Calu3 (cell line): ENCODE measurements at regions not wholly inside any gene's neighbourhood (a gene's known extent, or its start where the extent isn't known, plus 50 kb on each side); places are given as distances from the start of the nearest gene placed in this dataset.

Experiments
- BruUV-seq: library from RNA; stranded (reverse); fragments of 400-500 nt; replicated peaks from 2 replicates; lab custom pipeline; 2021; lab: Mats Ljungman, UMichigan
- CTCF ChIA-PET: fragments of 300-600 bp; sonication (Branson Sonifier 250); formaldehyde crosslinking; loops from one replicate; lab custom pipeline; 2022; ENCODE audit warnings: antibody characterized with exemption; lab: Charles Lee
- DNase-seq: peaks from one replicate; pipeline ENCODE4 v3.0.0; 2022
- H3K27ac Mint-ChIP-seq: one replicate; pipeline ENCODE4 v1.8.0; 2022; ENCODE audit warnings: mixed read lengths; ENCODE audit not compliant: unreplicated experiment
- H3K27me3 Mint-ChIP-seq: one replicate; pipeline ENCODE4 v1.8.0; 2022; ENCODE audit warnings: mixed read lengths; ENCODE audit not compliant: unreplicated experiment
- H3K36me3 Mint-ChIP-seq: one replicate; pipeline ENCODE4 v1.8.0; 2022; ENCODE audit warnings: mild to moderate bottlenecking, moderate library complexity, mixed read lengths; ENCODE audit not compliant: insufficient read depth, unreplicated experiment
- H3K4me1 Mint-ChIP-seq: one replicate; pipeline ENCODE4 v1.8.0; 2022; ENCODE audit warnings: mild to moderate bottlenecking, low read depth, mixed read lengths; ENCODE audit not compliant: unreplicated experiment
- H3K4me3 Mint-ChIP-seq: one replicate; pipeline ENCODE4 v1.8.0; 2022; ENCODE audit warnings: mild to moderate bottlenecking, low read depth, moderate library complexity, mixed read lengths; ENCODE audit not compliant: unreplicated experiment
- H3K9me3 Mint-ChIP-seq: one replicate; pipeline ENCODE4 v1.8.0; 2022; ENCODE audit warnings: low read depth, mixed read lengths; ENCODE audit not compliant: unreplicated experiment
- intact Hi-C: fragments of 100-400 bp; cut with micrococcal nuclease; formaldehyde crosslinking; loops from one replicate; pipeline ENCODE4 v1.10.0; 2022; ENCODE audit not compliant: unreplicated experiment
- TF ChIP-seq, protein P1 (sequence below): fragments of 200-600 bp; IDR thresholded peaks from one replicate; pipeline ENCODE4 v1.8.0; 2022; ENCODE audit warnings: antibody characterized with exemption; ENCODE audit not compliant: unreplicated experiment

GRCh38 chr18:66342577-66342976 lies 261.3 kb downstream of the CDH19 start:
- DNase-seq, result peak; percentile 9
- H3K4me3 Mint-ChIP-seq, result no peak overlapping the region
- no peaks in the 10 kb centered on the region for H3K27me3 Mint-ChIP-seq
- TF ChIP-seq, protein P1, sequence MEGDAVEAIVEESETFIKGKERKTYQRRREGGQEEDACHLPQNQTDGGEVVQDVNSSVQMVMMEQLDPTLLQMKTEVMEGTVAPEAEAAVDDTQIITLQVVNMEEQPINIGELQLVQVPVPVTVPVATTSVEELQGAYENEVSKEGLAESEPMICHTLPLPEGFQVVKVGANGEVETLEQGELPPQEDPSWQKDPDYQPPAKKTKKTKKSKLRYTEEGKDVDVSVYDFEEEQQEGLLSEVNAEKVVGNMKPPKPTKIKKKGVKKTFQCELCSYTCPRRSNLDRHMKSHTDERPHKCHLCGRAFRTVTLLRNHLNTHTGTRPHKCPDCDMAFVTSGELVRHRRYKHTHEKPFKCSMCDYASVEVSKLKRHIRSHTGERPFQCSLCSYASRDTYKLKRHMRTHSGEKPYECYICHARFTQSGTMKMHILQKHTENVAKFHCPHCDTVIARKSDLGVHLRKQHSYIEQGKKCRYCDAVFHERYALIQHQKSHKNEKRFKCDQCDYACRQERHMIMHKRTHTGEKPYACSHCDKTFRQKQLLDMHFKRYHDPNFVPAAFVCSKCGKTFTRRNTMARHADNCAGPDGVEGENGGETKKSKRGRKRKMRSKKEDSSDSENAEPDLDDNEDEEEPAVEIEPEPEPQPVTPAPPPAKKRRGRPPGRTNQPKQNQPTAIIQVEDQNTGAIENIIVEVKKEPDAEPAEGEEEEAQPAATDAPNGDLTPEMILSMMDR, result no peak
- H3K4me1 Mint-ChIP-seq, result no peaks in the 10 kb centered on the region
- CTCF ChIA-PET, result interaction anchor here (1.0 kb wide), 1 partner anchor 12 kb away, joined by 3 read pairs; no protein-coding TSS in a partner anchor
- H3K9me3 Mint-ChIP-seq, result no peaks in the 10 kb centered on the region
- H3K36me3 Mint-ChIP-seq, result no peaks in the 10 kb centered on the region
- H3K27ac Mint-ChIP-seq, result no peak overlapping the region
- no TSS peak for BruUV-seq
- intact Hi-C loops, result no loop called here

- TF ChIP-seq, protein P1, result no peak
- CTCF ChIA-PET, result no interaction called here
- BruUV-seq, result no TSS peak
- Mint-ChIP-seq H3K27ac (no peak overlapping the region), H3K4me3 (no peak overlapping the region), H3K4me1 (no peaks in the 10 kb centered on the region), H3K27me3 (no peaks in the 10 kb centered on the region), H3K9me3 (no peaks in the 10 kb centered on the region), H3K36me3 (no peaks in the 10 kb centered on the region)
- intact Hi-C loops, result no loop called here
- no peak for DNase-seq
Measured at GRCh38 chr18:66334534-66334933, 269.4 kb downstream of the CDH19 start.

DNA sequence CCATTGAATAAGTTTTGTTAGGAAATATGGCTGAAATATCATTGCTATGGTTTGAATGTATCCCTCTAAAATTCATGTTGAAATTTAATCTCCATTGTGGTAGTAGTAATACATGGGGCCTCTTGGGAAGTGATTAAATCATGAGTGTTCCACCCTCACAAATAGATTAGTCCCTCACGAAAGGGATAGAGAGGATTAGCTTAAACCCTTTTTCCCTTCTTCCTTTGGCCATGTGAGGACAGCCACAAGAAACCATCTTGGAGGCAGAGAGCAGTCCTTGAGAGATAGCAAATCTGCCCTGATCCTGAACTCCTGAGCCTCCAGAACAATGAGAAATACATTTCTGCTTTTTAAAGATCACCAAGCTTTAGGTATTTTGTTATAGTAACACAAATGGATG lies 274.2 kb downstream of the CDH19 start:
- CTCF ChIA-PET, result interaction anchor here (0.9 kb wide), 1 partner anchor 13 kb away, joined by 3 read pairs; no protein-coding TSS in a partner anchor

GRCh38 chr18:66328296-66328878 lies 275.5 kb downstream of the CDH19 start:
- Mint-ChIP-seq H3K36me3 (no peaks in the 10 kb centered on the region), H3K4me3 (no peak overlapping the region), H3K4me1 (no peaks in the 10 kb centered on the region), H3K9me3 (no peaks in the 10 kb centered on the region), H3K27me3 (no peaks in the 10 kb centered on the region), H3K27ac (no peak overlapping the region)
- DNase-seq, result no peak
- TF ChIP-seq, protein P1, result no peak
- no TSS peak for BruUV-seq
- intact Hi-C loops, result no loop called here
- CTCF ChIA-PET, result no interaction called here

More for the DNA sequence above, 274.2 kb downstream of the CDH19 start:
- no peaks in the 10 kb centered on the region for H3K9me3 Mint-ChIP-seq
- no peaks in the 10 kb centered on the region for H3K27me3 Mint-ChIP-seq
- H3K27ac Mint-ChIP-seq, result no peak overlapping the region
- TF ChIP-seq, protein P1, result no peak
- intact Hi-C loops, result no loop called here
- no peak overlapping the region for H3K4me3 Mint-ChIP-seq
- H3K36me3 Mint-ChIP-seq, result no peaks in the 10 kb centered on the region
- DNase-seq, result no peak
- no TSS peak for BruUV-seq
- no peaks in the 10 kb centered on the region for H3K4me1 Mint-ChIP-seq
